Vagina (tissue), 2 donors: ENCODE measurements at regions not wholly inside any gene's neighbourhood (a gene's known extent, or its start where the extent isn't known, plus 50 kb on each side); places are given as distances from the start of the nearest gene placed in this dataset.

ENCODE experiments used
- POLR2A ChIP-seq, 2 donors: fragments of 450-650 bp; IDR thresholded peaks; one replicate each; pipeline ENCODE4 v1.6.1; 2017; ENCODE audit warnings: antibody characterized with exemption in 2 of 2, mild to moderate bottlenecking in 2 of 2, moderate library complexity in 2 of 2
- POLR2AphosphoS5 ChIP-seq, 2 donors: sonication (generic); formaldehyde crosslinking; IDR thresholded peaks; one replicate each; pipeline ENCODE4 v1.9.0; 2017; ENCODE audit warnings: antibody characterized with exemption in 2 of 2, mild to moderate bottlenecking in 2 of 2, low read depth in 1 of 2; ENCODE audit not compliant: insufficient read depth in 1 of 2
- TF ChIP-seq, protein P1 (sequence below), 3 experiments: fragments of 450-650 bp in 2 of 3; fragments of 200-600 bp in 1 of 3; sonication (generic) in 1 of 3; IDR thresholded peaks; one replicate each; pipeline ENCODE4 v1.5.1; 2017 to 2019; ENCODE audit warnings: antibody characterized with exemption in 3 of 3, mild to moderate bottlenecking in 2 of 3, moderate library complexity in 2 of 3

DNA sequence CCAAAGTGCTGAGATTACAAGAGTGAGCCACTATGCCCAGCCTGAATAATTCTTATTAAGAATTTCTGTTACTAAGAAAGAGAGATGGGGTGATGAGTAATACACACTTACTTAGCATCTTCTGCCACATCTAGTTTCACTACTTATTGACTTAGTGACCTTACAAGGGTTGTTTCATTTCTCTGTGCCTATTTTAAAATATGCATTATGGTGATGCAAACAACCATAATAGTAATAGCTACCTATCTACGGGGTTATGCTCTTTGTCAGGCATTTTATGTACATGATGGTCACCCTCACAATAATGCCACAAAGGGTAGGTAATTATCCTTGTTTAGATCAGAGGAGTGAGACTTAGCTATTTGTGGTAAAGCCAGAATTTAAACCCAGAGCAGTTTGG, 499.0 kb upstream of the SGCD start:
- TF ChIP-seq POLR2A (IDR thresholded peaks at IDR 0.05) (no peak), POLR2AphosphoS5 (IDR thresholded peaks at IDR 0.05; ENCODE audit: insufficient read depth in 1 of 2, low read depth in 1 of 2) (no peak)
- TF ChIP-seq, protein P1, sequence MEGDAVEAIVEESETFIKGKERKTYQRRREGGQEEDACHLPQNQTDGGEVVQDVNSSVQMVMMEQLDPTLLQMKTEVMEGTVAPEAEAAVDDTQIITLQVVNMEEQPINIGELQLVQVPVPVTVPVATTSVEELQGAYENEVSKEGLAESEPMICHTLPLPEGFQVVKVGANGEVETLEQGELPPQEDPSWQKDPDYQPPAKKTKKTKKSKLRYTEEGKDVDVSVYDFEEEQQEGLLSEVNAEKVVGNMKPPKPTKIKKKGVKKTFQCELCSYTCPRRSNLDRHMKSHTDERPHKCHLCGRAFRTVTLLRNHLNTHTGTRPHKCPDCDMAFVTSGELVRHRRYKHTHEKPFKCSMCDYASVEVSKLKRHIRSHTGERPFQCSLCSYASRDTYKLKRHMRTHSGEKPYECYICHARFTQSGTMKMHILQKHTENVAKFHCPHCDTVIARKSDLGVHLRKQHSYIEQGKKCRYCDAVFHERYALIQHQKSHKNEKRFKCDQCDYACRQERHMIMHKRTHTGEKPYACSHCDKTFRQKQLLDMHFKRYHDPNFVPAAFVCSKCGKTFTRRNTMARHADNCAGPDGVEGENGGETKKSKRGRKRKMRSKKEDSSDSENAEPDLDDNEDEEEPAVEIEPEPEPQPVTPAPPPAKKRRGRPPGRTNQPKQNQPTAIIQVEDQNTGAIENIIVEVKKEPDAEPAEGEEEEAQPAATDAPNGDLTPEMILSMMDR (IDR thresholded peaks at IDR 0.05), result no peak
